ENCODE measurements at regions not wholly inside any gene's neighbourhood (a gene's known extent, or its start where the extent isn't known, plus 50 kb on each side); places are given as distances from the start of the nearest gene placed in this dataset.
A peak's percentile ranks its signal among the peaks of the same experiment; 100 is the strongest.

- no peaks in the 10 kb centered on the region for H3K4me1 Mint-ChIP-seq (ENCODE audit: unreplicated experiment)
- no peak overlapping the region for H3K27ac Mint-ChIP-seq (ENCODE audit: unreplicated experiment)
- peaks cover 2% of the 10 kb centered on the region for H3K27me3 Mint-ChIP-seq (ENCODE audit: unreplicated experiment)
- no peak overlapping the region for H3K4me3 Mint-ChIP-seq (ENCODE audit: unreplicated experiment)
- TF ChIP-seq, protein P1, sequence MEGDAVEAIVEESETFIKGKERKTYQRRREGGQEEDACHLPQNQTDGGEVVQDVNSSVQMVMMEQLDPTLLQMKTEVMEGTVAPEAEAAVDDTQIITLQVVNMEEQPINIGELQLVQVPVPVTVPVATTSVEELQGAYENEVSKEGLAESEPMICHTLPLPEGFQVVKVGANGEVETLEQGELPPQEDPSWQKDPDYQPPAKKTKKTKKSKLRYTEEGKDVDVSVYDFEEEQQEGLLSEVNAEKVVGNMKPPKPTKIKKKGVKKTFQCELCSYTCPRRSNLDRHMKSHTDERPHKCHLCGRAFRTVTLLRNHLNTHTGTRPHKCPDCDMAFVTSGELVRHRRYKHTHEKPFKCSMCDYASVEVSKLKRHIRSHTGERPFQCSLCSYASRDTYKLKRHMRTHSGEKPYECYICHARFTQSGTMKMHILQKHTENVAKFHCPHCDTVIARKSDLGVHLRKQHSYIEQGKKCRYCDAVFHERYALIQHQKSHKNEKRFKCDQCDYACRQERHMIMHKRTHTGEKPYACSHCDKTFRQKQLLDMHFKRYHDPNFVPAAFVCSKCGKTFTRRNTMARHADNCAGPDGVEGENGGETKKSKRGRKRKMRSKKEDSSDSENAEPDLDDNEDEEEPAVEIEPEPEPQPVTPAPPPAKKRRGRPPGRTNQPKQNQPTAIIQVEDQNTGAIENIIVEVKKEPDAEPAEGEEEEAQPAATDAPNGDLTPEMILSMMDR (IDR thresholded peaks at IDR 0.05), result no peak
- no peak for DNase-seq (ENCODE audit: extremely low spot score, unreplicated experiment)
- peaks cover 4% of the 10 kb centered on the region for H3K9me3 Mint-ChIP-seq (ENCODE audit: unreplicated experiment)
- no peaks in the 10 kb centered on the region for H3K36me3 Mint-ChIP-seq (ENCODE audit: unreplicated experiment)
Measured at GRCh38 chr4:45455217-45455616, 668.6 kb downstream of the GABRG1 start.

DNA sequence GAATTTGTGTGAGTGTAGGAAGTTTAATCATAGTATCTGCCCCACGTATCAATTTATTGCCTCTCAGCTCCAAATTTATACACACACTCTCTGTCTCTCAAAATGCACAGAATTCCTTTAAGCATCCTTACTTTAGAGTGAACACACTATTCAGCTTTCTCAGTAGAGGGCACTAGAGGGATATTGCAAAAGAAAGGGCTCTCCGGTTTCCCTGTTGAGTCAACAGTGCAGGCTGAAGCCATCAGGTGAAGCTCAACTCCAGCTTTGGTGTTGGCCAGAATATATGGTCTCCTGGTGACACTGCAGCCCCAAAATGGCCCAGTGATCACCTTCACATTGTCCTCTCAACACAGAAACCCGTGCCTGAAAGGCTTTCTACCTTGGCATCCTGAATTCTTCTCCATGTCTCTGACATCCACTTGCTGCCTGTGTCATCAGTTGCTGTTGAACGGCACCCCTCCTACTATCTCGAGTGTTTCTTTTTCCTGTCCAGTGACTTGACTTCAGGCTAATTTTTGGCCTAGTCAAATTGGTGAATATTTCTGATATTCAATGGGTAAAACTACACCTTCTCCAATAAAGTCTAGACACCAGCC is 670.5 kb downstream of the GABRG1 start:
- Mint-ChIP-seq H3K27ac (ENCODE audit: unreplicated experiment) (no peak overlapping the region), H3K9me3 (ENCODE audit: unreplicated experiment) (no peaks in the 10 kb centered on the region), H3K27me3 (ENCODE audit: unreplicated experiment) (peaks cover 2% of the 10 kb centered on the region), H3K4me3 (ENCODE audit: unreplicated experiment) (no peak overlapping the region), H3K36me3 (ENCODE audit: unreplicated experiment) (no peaks in the 10 kb centered on the region), H3K4me1 (ENCODE audit: unreplicated experiment) (no peaks in the 10 kb centered on the region)
- TF ChIP-seq, protein P1 (IDR thresholded peaks at IDR 0.05), result peak; percentile 37
- no peak for DNase-seq (ENCODE audit: extremely low spot score, unreplicated experiment)

- Mint-ChIP-seq H3K9me3 (ENCODE audit: unreplicated experiment) (no peaks in the 10 kb centered on the region), H3K36me3 (ENCODE audit: unreplicated experiment) (no peaks in the 10 kb centered on the region), H3K27me3 (ENCODE audit: unreplicated experiment) (no peaks in the 10 kb centered on the region), H3K4me3 (ENCODE audit: unreplicated experiment) (no peak overlapping the region), H3K27ac (ENCODE audit: unreplicated experiment) (no peak overlapping the region), H3K4me1 (ENCODE audit: unreplicated experiment) (no peaks in the 10 kb centered on the region)
- TF ChIP-seq, protein P1 (IDR thresholded peaks at IDR 0.05), result peak; percentile 21
- DNase-seq (ENCODE audit: extremely low spot score, unreplicated experiment), result no peak
Measured at GRCh38 chr4:45442466-45442865, 681.4 kb downstream of the GABRG1 start.

DNA sequence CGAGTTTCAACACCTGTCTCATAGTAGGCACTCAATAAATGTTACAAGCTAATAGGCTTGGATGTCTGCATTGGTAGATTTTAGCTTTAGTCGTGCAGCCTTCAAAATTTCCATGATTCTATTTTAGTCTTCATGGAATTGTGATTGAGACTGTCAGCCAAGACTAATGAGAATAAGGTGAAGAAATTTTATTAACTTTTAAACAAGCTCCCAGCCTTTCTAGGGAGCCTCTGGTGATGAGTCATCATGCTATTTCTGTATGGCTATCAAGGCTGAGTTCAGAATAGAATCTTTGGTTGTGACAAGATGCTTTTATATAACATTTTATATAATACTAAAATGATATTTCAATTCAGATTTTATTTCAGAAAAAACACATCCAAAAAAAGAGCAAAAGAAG is 685.8 kb downstream of the GABRG1 start:
- no peak for DNase-seq (ENCODE audit: extremely low spot score, unreplicated experiment)
- Mint-ChIP-seq H3K27ac (ENCODE audit: unreplicated experiment) (no peak overlapping the region), H3K27me3 (ENCODE audit: unreplicated experiment) (no peaks in the 10 kb centered on the region), H3K4me1 (ENCODE audit: unreplicated experiment) (no peaks in the 10 kb centered on the region), H3K36me3 (ENCODE audit: unreplicated experiment) (no peaks in the 10 kb centered on the region), H3K9me3 (ENCODE audit: unreplicated experiment) (no peaks in the 10 kb centered on the region), H3K4me3 (ENCODE audit: unreplicated experiment) (no peak overlapping the region)
- TF ChIP-seq, protein P1 (IDR thresholded peaks at IDR 0.05), result no peak

GRCh38 chr4:45437381-45437780 is 686.5 kb downstream of the GABRG1 start:
- no peak for DNase-seq (ENCODE audit: extremely low spot score, unreplicated experiment)
- H3K4me3 Mint-ChIP-seq (ENCODE audit: unreplicated experiment), result no peak overlapping the region
- no peaks in the 10 kb centered on the region for H3K27me3 Mint-ChIP-seq (ENCODE audit: unreplicated experiment)
- no peaks in the 10 kb centered on the region for H3K36me3 Mint-ChIP-seq (ENCODE audit: unreplicated experiment)
- H3K27ac Mint-ChIP-seq (ENCODE audit: unreplicated experiment), result no peak overlapping the region
- H3K4me1 Mint-ChIP-seq (ENCODE audit: unreplicated experiment), result no peaks in the 10 kb centered on the region
- TF ChIP-seq, protein P1 (IDR thresholded peaks at IDR 0.05), result no peak
- H3K9me3 Mint-ChIP-seq (ENCODE audit: unreplicated experiment), result no peaks in the 10 kb centered on the region

Measured in osteocyte (in vitro differentiated cells).